Fibroblast of the conjunctiva (primary cell): ENCODE measurements at regions not wholly inside any gene's neighbourhood (a gene's known extent, or its start where the extent isn't known, plus 50 kb on each side); places are given as distances from the start of the nearest gene placed in this dataset.

Experiments
- DNase-seq: peaks from one replicate; pipeline ENCODE4 v3.0.0-alpha.2; 2010; ENCODE audit warnings: low read depth

DNA sequence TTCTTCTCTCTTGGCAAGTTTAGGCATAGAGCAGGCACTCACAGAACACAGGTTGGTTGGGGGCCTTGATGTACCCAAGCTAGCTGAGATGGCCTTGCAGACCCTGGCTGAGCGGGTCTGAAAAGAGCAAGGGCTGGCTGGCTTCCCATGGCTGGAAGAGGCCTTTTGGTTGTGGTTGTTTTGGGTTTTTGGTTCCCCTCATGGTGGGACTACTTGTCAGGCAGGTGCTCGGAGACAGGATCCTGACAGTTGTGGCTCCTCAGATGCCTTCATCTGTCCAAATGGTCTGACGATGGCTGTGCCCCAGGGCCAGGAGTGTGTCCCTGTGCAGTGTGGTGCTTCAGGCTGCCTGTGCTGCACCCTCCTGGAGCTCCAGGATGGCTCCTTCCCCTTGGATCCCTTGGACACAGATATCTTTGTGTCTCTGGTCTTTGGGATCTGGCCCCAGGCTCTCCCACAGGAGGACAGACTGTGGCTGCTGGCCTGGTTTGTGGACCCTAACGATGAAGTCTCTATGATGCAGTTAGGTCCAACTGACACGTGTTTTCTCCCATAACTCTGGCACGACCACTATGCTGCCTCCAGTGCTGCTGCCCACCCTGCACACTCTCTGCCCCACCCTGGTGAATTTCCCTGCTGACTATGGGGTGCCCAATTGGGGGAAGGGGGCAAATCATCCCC is 321.5 kb upstream of the ZNF32 start:
- DNase-seq = no peak

DNA sequence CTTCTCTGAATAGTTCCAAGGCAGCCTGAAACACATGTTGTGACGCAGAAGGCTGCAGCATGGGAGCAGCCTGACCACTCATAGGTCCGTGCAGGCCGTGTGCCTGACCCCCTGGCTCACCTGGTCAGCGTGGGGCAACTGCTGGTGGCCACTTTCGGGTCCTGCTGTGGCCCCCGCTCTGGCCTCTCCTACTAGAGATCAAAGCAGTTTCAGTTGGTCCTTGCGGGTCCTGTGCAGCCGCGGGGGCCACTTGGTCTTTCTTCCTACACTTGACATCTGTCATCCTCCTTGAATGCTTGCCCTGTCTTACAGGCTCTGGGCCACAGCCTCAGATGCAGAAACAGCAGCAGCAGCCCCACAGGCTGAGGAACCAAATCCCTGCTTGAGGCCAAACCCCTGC is 320.8 kb upstream of the ZNF32 start:
- DNase-seq = no peak

DNA sequence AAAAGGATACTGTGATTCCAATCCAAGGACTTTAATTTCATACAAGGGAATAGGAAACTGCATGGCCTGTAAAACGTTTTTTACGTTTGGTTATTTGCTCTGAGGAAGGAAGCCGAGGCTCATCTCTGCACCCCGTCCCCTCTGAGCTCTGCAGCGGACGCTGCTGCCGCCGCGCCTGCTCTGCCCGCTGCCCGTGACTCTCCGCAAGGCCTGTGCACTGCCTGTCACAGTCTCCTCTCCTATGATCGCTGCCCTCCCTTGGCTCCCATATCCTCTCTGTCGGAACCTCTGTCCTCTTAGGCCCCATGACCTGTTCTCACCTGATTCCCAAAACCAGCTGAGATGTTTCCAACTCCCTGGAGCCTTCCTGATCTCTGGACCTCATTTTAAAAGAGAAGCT is 320.3 kb upstream of the ZNF32 start:
- DNase-seq = no peak

DNA sequence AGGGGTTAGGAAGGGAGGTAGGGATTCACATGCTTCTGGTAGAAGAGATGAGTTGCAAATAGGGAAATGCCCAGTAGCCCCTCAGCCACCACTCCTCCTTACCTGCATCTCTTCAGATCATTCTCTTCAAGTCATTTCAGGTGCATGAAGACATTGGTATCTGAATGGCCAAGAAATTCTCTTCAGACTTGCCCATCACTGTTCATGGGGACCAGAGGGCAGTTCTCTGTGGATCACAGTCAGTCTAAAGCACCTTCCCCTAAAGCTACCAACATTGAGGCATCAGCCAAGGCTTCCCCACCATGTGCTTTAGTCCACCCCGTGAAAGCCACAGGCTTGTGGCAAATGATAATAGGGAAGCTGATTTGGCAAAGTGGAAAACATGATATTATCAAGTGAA is 319.4 kb upstream of the ZNF32 start:
- no peak for DNase-seq

DNA sequence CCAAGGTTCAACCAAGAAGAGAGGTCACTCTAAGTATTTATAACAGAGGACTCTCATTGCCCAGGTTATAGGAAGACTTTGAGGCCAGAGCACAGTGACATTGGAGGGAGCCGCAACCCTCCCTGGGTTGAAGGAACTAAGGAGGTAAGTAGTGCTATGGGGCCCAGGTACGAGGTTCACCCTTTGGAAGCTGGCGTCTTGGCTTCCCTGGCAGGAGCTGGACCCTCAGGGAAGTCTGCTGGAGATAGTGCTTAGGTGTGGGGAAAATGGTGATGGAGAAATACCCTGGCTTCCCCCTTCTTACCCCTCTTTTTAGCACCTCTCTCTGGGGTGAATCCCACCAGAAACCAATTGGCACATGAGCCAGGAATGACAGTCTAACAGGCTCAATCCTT is 317.9 kb upstream of the ZNF32 start:
- DNase-seq = no peak

DNA sequence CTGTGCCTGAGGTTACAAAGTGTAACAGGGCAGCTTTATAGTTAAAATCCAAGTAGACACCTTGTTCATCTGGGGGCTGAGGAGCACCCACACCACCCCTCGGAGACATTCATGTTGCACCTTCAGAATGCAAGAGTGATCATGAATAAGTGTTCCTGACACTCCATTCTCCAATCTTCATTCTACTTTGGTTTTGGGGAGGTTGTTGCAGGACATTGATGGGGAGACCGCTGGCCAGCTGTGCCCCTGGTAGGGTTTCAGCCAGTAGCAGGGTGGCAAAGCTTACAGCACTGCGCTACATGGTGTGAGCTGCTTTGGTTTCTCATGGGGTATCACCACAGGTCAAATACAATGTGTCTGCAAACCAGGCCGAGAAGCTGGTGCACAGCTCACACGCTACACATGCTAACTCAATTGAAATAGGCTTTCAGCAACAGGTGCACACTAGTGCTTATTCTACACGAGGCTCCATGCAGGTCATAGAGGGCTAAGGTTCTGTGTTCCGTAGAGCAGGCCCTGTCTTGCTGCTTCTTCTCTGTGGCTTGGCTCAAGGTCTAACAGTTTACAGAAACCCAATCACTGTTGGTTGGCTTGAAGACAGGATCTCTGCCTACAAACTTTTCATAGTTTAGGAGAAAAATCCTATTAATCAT is 317.4 kb upstream of the ZNF32 start:
- no peak for DNase-seq

DNA sequence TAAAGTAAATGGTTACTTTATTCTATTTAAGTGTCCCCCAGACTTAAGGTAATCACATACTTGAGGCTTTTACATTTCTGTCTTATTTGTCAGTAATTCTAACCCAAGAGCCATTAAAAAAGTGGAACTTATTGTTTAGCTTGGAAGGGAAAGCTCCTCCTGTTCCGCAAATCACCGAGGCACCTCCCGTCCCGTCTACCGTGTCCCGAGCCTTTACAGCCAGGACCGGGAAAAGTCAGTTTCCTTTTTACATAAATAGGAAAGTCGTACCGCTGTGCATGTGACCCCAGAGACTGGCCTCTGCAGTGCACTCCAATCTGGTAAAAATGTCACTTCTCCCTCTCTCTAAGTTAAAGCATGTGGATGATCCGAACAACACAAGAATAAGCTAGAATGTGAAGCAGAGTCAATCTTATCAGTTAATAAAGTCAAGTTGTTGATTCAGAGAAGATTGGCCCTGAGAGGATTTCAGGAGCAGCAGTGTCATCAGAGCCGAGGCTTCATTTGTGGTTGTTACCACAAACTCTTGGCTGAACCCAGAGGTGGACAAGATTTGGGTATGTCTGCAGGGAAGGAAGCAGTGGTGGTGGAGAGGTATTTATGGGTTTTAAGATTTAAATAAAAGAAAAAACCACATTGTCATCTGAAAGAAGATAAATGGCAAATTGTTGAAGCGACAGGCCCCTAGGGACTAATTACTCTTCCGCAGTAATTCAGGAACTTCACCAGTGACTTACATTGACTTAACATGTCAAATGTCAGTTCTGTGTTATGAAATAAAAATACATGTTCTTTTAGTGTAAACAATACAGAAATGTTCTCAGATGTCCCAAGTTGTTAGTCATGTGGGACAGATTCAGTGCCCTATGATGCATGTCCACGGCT is 316.6 kb upstream of the ZNF32 start:
- DNase-seq = no peak

DNA sequence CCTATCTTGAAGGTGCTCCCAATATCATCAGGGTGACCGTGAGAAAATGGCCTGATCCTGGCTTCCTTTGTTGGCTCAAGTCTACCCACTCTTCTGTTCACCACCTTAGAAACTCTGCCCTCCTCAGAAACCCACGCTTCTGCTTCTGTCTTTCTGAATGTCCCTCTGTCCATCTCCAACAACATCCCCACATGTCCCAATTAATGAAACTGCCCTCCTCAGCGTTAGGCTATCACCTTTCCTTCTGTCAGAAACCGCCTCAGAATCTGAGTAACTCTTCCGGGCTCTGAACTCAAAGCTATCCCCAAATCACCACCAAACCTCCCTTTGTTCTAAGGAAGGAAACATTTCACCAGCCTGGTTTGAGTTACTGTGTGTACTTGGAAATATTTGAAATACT is 315.8 kb upstream of the ZNF32 start:
- DNase-seq = no peak

DNA sequence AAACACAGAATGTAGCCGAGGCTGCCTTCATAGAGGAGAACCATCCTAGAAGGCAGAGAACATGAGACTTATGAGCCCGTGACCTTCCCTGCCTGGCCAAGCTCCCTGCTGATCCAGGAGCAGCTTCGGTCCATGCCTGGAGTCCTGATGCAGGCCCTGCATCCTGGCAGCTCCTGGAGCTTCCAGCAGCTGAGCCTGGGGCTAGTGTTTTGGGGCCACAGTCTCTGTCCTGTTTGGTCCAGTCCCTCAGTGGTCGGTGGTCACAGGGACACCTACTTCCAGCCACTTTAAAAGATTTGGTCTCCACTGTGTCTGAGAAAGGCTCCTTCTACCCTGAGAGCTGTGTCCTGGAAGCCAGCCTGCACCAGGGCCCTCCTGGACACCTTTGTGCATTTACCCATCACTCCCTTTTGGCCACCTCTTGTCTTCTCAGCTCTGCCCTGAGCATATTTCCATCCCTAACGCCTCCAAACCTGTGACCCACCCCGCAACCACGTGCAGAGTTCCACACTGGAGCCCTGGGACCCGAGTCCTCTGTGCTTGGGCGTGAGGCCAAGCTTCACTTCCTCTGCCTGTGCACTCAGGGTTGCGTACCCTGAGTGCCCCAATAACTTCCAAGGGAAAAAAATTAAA is 315.2 kb upstream of the ZNF32 start:
- DNase-seq = no peak

DNA sequence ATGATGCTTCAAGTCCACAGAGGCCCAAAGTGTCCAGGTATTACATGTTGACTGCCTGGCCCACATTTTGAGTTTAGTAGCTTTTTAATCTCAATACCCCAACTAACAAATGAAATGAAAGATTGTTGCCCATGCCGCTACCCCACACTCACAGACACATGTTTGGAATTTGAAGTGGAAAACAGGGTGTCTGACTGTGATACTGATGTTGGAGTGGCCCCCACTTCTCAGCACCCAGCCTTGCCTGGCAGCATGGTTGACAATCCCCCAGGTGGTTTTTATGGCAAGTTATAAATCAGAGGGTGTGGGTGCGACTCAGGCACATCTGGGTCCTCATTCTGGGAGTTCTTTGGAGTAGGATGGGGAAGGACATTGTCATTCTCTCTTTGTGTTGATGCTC is 314.7 kb upstream of the ZNF32 start:
- no peak for DNase-seq

DNA sequence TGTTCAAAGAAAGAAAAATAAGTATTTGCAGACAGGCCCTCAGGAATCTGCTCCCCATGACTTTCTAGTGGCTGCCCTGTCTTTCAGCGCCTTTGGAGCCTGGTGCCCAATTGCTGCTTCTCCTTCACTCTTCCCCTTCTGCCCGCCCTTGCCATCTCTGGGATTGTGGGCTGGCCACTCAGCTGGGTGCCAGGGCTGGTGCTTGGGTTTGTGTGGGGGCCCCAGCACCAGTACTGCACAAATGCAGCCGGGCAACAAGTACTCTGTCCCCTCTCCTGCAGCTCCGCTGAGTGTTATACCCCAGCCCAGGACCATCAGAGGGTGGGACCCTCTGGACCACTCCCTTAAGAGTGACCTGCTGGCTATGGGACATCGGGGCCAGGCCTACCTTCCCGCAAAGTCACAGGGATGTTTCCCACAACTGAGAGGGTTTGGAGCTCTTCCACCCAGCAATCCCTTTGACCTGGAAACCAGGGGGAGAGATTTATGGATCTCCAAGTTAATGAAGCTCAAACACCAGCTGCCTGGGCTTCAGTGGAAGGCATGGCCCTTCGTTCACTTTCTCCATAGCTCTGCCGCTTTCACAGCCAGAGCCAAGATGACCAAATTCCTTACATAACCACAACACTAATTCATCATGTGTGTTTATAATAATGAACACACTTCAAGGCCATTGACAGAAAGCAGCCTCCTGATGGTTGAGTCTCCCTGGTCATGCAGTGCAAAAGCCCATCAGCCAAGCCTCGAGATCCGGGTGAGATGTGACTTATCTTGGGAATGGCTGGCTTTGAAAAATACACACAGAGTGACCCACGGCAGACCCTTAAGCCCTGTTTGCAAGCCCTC is 313.9 kb upstream of the ZNF32 start:
- DNase-seq = no peak

DNA sequence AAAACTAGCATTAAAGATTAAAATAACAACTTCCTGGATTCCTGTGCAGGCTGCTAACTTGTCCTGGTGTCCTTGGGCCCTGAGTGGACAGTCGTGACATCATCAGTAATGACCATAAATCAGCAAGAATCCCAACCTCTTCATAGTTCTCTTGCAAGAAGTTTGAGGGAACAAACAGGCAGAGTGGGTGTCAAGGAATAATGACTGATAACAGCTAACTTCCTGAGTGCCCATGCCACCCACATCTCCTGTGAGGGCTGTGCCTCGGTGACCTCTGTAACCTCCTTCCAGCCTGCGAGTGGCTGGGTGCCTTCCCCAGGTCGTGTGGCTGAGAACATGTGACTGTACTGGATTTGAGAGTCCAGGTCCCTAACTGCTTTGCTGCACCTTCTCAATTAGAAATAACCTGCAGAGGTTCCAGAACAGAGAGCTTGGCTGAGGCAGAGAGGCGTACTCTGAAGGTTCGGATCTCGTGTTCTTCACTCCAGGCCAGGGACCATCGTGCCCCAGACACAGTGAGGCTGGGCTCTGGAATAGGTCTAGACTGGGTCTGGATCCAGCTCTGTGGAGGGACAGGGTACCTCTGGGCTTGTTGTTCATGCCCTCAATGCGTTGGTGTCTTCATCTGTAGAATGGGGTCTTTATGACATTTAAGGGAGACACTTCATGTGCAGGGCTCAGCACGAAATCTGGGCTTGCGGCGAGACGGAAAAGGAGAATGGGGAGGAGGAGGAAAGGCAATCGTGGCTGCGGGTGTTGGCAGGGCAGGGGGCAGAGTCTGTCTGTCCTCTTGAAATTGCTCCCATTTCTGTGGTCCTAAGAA is 313.1 kb upstream of the ZNF32 start:
- no peak for DNase-seq

DNA sequence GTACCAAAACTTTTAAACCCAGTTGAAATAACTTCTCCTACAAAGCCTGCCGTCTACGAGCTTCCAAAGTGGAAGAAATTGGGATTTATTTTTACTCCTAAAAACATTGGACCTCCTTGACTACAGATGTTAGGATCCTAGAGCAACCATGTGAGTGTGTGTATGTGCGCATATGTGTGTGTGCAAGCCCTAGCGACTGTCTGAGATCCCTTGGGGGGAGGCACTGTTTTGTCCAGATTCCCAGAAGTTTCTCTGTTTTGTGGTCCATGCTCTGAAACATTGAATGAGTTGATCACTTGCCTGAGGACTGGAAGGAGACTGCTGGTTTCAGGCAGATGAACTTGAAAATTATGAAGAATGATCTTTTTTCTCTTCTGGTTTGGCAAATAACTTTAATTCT is 312.3 kb upstream of the ZNF32 start:
- no peak for DNase-seq

DNA sequence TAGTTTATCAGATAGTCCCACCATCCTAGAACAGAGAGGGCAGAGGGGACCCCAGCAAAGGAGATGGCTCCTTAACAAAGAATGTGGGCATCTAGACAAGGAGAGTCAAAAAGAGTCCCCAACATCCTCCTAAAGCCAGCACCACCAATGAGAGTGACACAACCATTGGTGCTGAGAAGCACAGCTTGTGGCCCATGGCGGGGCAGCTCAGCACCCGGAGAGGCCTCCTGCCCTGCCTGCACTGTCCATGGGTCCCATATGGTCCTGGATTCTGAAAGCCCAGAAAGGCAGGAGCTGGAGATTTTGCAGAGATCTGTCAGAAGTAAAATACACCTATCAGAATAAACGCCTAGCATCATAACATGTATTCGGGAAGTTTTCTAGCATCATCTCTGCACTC is 311.8 kb upstream of the ZNF32 start:
- no peak for DNase-seq

DNA sequence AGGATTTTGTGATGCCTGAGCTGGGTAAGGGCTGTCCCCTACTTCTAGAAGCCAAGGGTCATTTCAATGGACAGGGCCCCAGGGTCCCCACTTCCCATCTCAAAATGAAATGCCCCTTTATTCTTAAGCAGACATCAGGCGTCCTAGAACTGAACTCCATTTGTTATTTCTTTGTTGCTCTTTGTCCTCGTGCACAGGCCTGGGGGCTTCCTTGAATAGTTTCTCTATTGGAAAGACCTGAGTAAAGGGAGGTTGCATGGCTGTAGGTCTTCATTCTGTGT is 311.4 kb upstream of the ZNF32 start:
- DNase-seq = no peak

DNA sequence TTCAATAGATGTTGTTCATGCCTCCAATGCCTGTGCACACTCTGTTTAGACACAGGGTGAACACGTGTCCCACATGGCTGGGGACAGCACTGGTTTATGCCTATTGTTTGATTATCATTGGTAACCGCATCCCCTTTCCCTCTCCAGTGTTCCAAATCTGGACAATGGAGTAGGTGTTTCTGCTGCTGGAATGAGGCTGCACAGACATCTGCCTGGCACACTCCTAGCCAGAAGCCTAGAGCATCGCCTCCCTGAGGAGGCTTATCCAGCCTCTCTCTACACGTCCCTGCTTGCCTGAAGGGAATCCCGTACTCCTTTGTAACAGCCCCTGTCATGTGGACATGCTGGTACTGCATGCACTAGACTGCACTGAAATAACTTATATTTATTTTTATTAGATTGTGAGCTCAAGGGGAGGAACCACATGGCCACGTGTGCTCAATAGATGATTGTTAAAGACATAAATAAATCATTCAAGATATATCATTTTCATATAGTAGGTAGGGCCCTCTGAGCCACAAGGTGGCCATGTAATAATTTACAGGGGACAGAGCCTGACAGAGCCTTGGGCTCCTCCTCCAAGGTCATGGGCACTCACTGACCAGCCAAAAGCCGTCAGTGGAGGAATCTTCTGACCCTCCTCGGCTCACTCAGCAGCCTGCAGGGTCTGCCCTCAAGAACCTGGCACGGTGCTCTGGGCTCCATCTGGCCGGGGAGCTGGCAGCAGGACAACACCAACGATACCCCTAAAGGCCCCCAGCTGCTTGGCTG is 310.9 kb upstream of the ZNF32 start:
- no peak for DNase-seq

DNA sequence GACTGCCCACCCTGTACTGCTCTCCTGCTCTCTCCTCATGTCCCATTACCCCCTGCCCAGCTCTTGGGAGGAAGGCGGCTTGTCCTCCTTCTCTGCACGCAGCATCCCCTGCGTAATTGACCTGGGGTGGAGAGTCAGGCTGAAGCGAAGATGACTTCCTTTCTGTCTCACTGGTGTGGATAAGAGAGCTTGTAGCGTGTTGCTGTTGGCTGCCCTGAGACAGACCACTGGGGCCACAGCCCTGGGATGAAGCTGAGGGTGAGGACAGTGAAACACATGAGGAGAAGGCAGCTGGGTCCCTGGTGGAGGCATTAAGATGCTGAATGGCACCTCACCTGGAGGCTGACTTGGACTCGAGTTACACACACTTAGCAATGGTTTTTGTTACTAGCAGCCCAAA is 310.3 kb upstream of the ZNF32 start:
- DNase-seq = no peak

DNA sequence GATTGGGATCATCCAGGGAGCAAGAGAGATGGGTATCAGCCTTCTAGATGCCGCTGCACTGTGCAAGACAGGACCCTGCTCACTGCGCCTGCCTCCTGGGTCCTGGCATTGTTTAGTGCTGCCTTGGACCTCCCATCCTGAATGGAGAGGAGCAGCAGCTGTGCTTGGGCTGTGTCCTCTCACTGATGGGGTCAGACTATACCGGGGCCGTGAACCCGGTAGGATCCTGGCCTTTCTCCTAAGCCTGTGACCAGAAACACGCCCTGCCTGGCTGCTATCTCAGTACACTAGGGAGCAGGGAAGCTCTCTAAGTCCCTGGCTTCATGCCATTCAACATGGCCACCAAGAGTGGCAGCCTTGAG is 309.4 kb upstream of the ZNF32 start:
- no peak for DNase-seq

DNA sequence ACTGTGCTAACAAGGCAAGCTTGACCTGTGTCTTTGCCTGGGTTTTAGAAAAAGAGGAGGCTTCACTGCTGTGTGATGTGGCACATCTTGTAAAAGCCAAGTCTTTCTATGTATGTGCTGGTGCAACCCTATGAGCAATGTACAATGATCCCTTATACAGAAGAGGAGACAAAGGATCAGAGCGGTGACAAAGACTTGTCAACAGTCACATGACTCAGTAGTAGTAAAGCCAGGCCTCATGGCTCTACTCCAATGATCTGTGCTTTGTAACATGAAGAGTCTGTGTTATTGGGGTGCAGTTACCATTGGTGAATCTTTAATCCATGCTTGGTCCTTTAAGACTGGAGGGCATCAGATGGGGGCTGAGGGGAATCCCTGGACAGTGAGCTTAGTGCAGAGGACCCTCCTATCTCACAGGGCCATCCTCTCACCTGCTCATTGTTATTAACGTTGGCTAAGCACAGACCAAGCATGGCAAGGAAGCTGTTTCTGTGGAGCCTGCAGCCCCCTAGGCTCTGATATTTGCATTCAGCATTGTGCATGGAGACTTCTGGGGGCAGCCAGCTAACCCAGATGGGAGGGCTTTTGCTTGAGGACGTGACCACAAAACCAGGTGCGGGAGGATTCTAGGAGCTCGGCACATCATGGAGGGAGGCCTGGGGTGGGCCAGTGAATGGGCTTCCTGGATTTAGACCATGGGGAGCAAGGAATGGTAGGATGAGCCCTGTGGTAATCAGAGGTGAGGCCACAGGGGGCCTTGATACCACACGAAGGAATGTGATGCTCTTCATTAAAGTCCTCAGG is 308.8 kb upstream of the ZNF32 start:
- DNase-seq = no peak

DNA sequence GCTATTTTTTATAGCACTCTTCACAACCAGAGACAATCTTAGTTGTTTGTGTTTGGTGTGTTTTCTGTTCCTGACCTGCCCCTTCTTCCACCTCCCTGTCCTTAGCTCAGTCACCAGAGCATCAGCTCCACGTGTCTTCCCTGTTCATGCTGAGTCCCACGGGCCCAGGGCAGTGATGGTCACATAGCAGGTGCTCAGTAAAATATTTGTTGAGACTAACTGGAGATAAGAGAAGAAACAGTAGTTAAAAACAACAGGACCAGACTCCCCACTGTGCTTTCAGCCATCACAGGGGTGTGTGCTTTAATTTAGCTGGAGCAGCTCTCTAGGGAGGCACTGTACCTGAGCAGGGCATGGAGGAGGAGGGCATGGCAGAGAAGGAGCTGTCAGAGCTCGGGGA is 307.3 kb upstream of the ZNF32 start:
- DNase-seq = no peak
